CD14-positive monocyte (primary cell): ENCODE measurements at regions not wholly inside any gene's neighbourhood (a gene's known extent, or its start where the extent isn't known, plus 50 kb on each side); places are given as distances from the start of the nearest gene placed in this dataset.

Experiments used
- DNase-seq, 3 donors: peaks; one replicate each; pipeline ENCODE4 v3.0.0-alpha.2; 2011 to 2022
- H2AFZ ChIP-seq: 2 replicates; pipeline ENCODE4 v1.6.0; 2012; ENCODE audit warnings: mild to moderate bottlenecking, low read depth, low read length, inconsistent platforms; ENCODE audit not compliant: insufficient read depth, poor library complexity, severe bottlenecking
- H3K27ac ChIP-seq, 2 donors: 1 replicate in 1 of 2; 2 replicates in 1 of 2; pipeline ENCODE4 v1.5.1; 2012 to 2013; ENCODE audit warnings: low read length in 2 of 2, control low read depth in 1 of 2, inconsistent platforms in 1 of 2, low read depth in 1 of 2, mild to moderate bottlenecking in 1 of 2
- H3K27me3 ChIP-seq, 2 donors: one replicate each; pipeline versions ENCODE4 v1.6.0 to v1.6.1; 2011 to 2013; ENCODE audit warnings: low read length in 2 of 2; ENCODE audit not compliant: control insufficient read depth in 2 of 2, insufficient read depth in 2 of 2
- H3K36me3 ChIP-seq, 2 donors: replicated peaks in 1 of 2; 1 replicate in 1 of 2; 2 replicates in 1 of 2; pipeline versions ENCODE4 v1.5.1 to v1.6.1; 2012 to 2013; ENCODE audit warnings: low read length in 2 of 2, control low read depth in 1 of 2, inconsistent platforms in 1 of 2, mild to moderate bottlenecking in 1 of 2; ENCODE audit not compliant: insufficient read depth in 2 of 2, control insufficient read depth in 1 of 2
- H3K4me1 ChIP-seq, 2 donors: 1 replicate in 1 of 2; 2 replicates in 1 of 2; pipeline versions ENCODE4 v1.5.1 to v1.6.1; 2012 to 2013; ENCODE audit warnings: low read length in 2 of 2, control low read depth in 1 of 2, inconsistent platforms in 1 of 2, mild to moderate bottlenecking in 1 of 2, moderate library complexity in 1 of 2; ENCODE audit not compliant: insufficient read depth in 2 of 2, control insufficient read depth in 1 of 2
- H3K4me2 ChIP-seq: replicated peaks from 2 replicates; pipeline ENCODE3; 2012; ENCODE audit warnings: low read length, moderate library complexity, mild to moderate bottlenecking; ENCODE audit not compliant: poor library complexity, severe bottlenecking; ENCODE audit errors: extremely low read depth
- H3K4me3 ChIP-seq, 3 experiments: fragments of 200-600 bp in 1 of 3; sonication (generic) in 1 of 3; replicated peaks in 1 of 3; 1 replicate in 2 of 3; 2 replicates in 1 of 3; pipeline ENCODE4 v1.5.1; 2011 to 2013; ENCODE audit warnings: low read length in 3 of 3, mild to moderate bottlenecking in 3 of 3, control low read depth in 2 of 3, low read depth in 2 of 3, inconsistent platforms in 1 of 3, moderate library complexity in 1 of 3
- H3K79me2 ChIP-seq: 2 replicates; pipeline ENCODE4 v1.6.0; 2012; ENCODE audit warnings: mild to moderate bottlenecking, control low read depth, inconsistent platforms, low read length, moderate library complexity; ENCODE audit not compliant: insufficient read depth
- H3K9ac ChIP-seq: 2 replicates; pipeline ENCODE4 v1.6.0; 2017; ENCODE audit warnings: low read length, mild to moderate bottlenecking; ENCODE audit not compliant: insufficient read depth, poor library complexity, severe bottlenecking
- H3K9me3 ChIP-seq, 2 donors: replicated peaks in 1 of 2; 1 replicate in 1 of 2; 2 replicates in 1 of 2; pipeline versions ENCODE4 v1.5.1 to v1.6.1; 2012 to 2013; ENCODE audit warnings: low read length in 2 of 2, control low read depth in 1 of 2; ENCODE audit not compliant: control insufficient read depth in 1 of 2, insufficient read depth in 1 of 2
- H4K20me1 ChIP-seq: 2 replicates; pipeline ENCODE4 v1.6.0; 2012; ENCODE audit warnings: mild to moderate bottlenecking, low read length, control low read depth, moderate library complexity; ENCODE audit not compliant: insufficient read depth
- H3K27ac Mint-ChIP-seq, 7 donors: one replicate each; pipeline ENCODE4 v1.8.0; 2020; ENCODE audit warnings: mild to moderate bottlenecking in 7 of 7, mixed read lengths in 7 of 7, moderate library complexity in 6 of 7, inconsistent platforms in 2 of 7
- H3K27me3 Mint-ChIP-seq, 3 donors: one replicate each; pipeline ENCODE4 v1.8.0; 2021 to 2022; ENCODE audit warnings: low read depth in 3 of 3, mild to moderate bottlenecking in 3 of 3, mixed read lengths in 3 of 3, moderate library complexity in 3 of 3, inconsistent platforms in 1 of 3
- H3K36me3 Mint-ChIP-seq, 2 donors: one replicate each; pipeline ENCODE4 v1.8.0; 2020; ENCODE audit warnings: mixed read lengths in 2 of 2, inconsistent platforms in 1 of 2, mild to moderate bottlenecking in 1 of 2
- H3K4me1 Mint-ChIP-seq: one replicate; pipeline ENCODE4 v1.8.0; 2020; ENCODE audit warnings: mild to moderate bottlenecking, mixed read lengths
- H3K4me3 Mint-ChIP-seq, 2 donors: one replicate each; pipeline ENCODE4 v1.8.0; 2020; ENCODE audit warnings: mild to moderate bottlenecking in 2 of 2, mixed read lengths in 2 of 2, moderate library complexity in 1 of 2
- H3K9me3 Mint-ChIP-seq, 7 donors: one replicate each; pipeline ENCODE4 v1.8.0; 2020 to 2022; ENCODE audit warnings: mixed read lengths in 7 of 7, mild to moderate bottlenecking in 6 of 7, moderate library complexity in 6 of 7, inconsistent platforms in 2 of 7
- WGBS: methylation state at CpG from one replicate; pipeline ENCODE4 v1.1.5; 2013; ENCODE audit warnings: missing lambda C conversion rate; ENCODE audit not compliant: insufficient coverage; 5-methylcytosine and 5-hydroxymethylcytosine counted together
- intact Hi-C, 2 donors: fragments of 100-400 bp; cut with micrococcal nuclease; formaldehyde crosslinking; loops; one replicate each; pipeline versions ENCODE4 v1.15.0 to v1.15.1; 2023
- TF ChIP-seq, protein P1 (sequence below): fragments of 200-600 bp; IDR thresholded peaks from one replicate; pipeline ENCODE4 v1.8.0; 2022; ENCODE audit warnings: antibody characterized with exemption, mild to moderate bottlenecking

DNA sequence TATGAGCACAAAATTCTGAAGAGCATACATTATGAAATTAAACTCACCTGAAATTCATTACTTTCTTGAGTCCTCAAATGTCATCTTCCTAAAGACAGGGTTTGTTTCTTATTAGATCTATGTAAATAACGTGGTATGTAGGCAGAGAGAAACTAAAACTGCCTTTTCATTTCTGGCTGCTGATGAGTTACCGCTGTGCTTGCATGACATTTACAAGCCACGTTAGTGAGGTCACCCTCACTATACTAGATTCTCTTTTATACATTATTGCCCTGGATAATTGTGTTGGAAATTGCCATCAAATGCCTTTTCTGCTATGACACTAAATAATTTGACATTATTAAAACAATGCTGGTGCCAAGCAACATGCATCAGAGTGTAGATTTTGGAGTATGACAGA, 748.3 kb upstream of the ANO3 start:
- no peaks in the 10 kb centered on the region for H3K4me1 Mint-ChIP-seq
- no peaks in the 10 kb centered on the region for H3K9me3 ChIP-seq
- H3K27me3 Mint-ChIP-seq: no peaks in the 10 kb centered on the region
- TF ChIP-seq, protein P1, sequence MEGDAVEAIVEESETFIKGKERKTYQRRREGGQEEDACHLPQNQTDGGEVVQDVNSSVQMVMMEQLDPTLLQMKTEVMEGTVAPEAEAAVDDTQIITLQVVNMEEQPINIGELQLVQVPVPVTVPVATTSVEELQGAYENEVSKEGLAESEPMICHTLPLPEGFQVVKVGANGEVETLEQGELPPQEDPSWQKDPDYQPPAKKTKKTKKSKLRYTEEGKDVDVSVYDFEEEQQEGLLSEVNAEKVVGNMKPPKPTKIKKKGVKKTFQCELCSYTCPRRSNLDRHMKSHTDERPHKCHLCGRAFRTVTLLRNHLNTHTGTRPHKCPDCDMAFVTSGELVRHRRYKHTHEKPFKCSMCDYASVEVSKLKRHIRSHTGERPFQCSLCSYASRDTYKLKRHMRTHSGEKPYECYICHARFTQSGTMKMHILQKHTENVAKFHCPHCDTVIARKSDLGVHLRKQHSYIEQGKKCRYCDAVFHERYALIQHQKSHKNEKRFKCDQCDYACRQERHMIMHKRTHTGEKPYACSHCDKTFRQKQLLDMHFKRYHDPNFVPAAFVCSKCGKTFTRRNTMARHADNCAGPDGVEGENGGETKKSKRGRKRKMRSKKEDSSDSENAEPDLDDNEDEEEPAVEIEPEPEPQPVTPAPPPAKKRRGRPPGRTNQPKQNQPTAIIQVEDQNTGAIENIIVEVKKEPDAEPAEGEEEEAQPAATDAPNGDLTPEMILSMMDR: no peak
- DNase-seq: no peak
- no peak overlapping the region for H2AFZ ChIP-seq
- H3K4me2 ChIP-seq: no peak overlapping the region
- no peak overlapping the region for H3K4me3 ChIP-seq
- H3K79me2 ChIP-seq: no peaks in the 10 kb centered on the region
- H3K36me3 ChIP-seq: no peaks in the 10 kb centered on the region
- H3K27me3 ChIP-seq: no peaks in the 10 kb centered on the region
- no peaks in the 10 kb centered on the region for H4K20me1 ChIP-seq
- no peaks in the 10 kb centered on the region for H3K36me3 Mint-ChIP-seq
- intact Hi-C loops: no loop called here
- no CpG with 5 or more reads among the region's 3 CpGs for WGBS
- no peak overlapping the region for H3K9ac ChIP-seq
- H3K27ac ChIP-seq: no peak overlapping the region
- peaks cover 0 to 6% (median 2%) of the 10 kb centered on the region in 7 donors for H3K9me3 Mint-ChIP-seq
- H3K4me1 ChIP-seq: no peaks in the 10 kb centered on the region
- no peak overlapping the region for H3K27ac Mint-ChIP-seq
- H3K4me3 Mint-ChIP-seq: no peak overlapping the region

DNA sequence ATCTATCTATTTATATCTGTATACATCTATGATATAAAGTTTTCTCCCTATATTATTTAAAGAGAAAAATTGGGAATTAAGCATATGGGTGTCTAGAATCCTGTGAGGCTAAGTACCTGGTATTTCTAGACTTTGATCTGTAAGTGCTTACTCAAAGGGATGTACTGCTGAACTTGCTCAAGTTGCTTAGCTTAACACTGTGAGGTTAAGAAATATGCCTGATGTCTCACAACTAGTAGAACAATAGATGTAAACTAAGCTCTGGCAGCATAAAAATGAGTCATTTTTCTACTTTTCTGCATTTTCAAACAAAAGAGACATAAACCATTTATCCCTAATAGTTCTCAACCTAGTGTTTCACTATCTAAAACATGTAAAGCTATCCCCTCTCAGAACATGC, 744.4 kb upstream of the ANO3 start:
- Histone ChIP-seq H3K4me2 (no peak overlapping the region), H3K27me3 (no peaks in the 10 kb centered on the region), H3K9ac (no peak overlapping the region), H3K9me3 (no peaks in the 10 kb centered on the region), H3K36me3 (no peaks in the 10 kb centered on the region), H2AFZ (no peak overlapping the region), H3K27ac (no peak overlapping the region), H3K4me1 (no peaks in the 10 kb centered on the region), H3K4me3 (no peak overlapping the region), H3K79me2 (no peaks in the 10 kb centered on the region), H4K20me1 (no peaks in the 10 kb centered on the region)
- DNase-seq: no peak
- intact Hi-C loops: no loop called here
- Mint-ChIP-seq H3K27ac (no peak overlapping the region), H3K4me1 (no peaks in the 10 kb centered on the region), H3K36me3 (no peaks in the 10 kb centered on the region), H3K9me3 (peaks cover 0 to 7% (median 0%) of the 10 kb centered on the region in 7 donors), H3K27me3 (no peaks in the 10 kb centered on the region), H3K4me3 (no peak overlapping the region)
- TF ChIP-seq, protein P1: no peak
